ENCODE measurements at regions not wholly inside any gene's neighbourhood (a gene's known extent, or its start where the extent isn't known, plus 50 kb on each side); places are given as distances from the start of the nearest gene placed in this dataset.
"Not testable (repeated sequence)": the region's sequence is repeated elsewhere in the genome, so short reads cannot be mapped to it uniquely, and the experiment has no call there.

DNA sequence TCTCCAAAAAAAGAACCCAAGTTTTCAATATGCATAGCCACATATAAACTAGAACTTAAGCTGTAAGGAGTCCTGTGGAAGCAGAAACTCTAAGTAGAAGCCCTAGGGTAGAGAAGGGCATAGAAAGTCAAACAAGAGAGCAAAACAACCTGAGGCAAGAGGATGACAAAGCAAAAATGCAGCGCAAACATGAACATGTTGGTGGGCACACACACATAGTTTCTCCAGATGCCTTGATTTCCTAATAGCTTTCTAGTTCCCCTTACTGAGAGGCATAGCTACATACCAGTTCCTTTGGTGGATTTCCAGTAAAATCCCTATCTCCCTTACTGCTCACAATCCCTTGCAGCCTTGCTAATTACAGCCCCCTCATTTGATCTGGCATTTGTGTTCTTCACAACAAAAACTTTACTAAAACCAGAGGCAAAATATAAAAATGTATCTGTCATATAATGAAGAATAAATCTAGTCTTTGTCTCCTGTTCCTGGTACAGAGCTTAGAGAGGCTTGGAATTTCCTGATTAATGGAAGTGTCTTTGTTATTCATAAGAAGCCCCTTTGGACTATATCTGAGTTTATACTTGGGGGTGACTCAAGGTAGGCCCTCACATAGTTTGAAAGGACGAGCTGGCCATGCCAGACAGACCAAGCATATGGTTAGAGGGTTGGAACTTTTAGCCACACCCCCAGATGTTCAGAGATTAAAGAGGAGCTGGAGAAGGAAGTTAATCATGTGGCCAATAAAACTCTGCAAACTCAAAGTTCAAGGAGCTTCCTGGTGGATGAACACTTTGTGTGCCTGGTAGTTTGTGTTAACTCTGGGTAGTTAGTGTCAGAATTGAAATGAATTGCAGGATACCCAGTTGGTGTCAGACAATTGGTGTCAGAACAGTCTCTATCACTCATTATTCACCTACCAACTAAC, 52.7 kb upstream of the ZCCHC13 start:
- DNase-seq = no peak

DNA sequence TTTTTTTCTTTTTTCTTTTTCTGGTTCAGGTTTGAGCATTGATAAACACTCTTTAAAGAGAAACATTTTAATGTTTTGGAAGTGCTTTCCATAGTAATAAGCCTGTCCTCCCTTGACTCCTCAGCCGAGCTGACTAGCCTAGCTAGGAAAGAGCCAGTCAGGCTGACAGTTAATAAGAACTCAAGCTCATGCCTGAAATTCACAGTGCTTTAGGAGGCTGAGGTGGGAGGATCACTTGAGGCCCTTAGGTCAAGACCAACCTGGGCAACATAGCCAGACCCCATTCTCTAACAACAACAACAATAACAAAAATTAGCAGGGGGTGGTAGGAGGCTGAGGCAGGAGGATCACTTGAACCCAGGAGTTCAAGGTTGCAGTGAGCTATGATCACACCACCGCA, 53.4 kb upstream of the ZCCHC13 start:
- no peak for DNase-seq

DNA sequence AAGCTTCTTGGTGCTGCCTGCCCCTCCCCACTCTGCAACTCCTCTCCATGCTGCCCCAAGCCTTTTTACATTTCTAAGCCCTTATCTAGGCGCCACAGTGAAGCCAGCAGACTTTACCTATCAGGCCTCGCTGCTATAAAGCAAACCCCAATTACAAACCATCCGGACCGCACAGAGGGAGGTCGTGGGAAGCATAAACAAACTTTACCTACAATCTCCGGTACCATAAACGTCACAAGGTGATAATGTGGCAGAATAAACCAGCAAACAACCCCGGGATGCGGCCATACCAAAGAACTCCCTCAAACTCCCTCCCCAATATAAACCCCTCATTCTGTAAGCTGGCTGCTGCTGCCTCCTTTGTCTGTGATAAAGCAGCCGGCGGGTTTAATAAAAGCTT, 54.0 kb upstream of the ZCCHC13 start:
- no peak for DNase-seq

DNA sequence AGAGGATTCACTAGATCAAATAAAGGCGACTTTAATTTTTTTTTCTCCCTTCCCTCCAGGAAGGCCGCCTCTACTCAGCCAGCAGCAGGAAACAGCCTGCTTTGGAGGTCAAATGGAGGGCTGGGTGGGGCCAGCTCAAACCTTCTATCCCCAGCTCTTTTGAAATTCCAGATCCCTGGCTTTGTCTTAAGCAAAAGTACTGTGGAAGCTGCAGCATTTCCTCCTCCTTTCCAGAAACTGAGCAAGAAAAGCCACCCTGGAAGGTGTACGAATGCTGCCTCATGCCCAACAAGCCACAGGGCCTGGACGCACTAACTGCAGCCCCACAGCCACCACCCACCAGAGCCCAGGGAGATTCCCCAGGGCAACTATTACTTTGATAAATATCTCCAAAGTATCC, 55.1 kb upstream of the ZCCHC13 start:
- no peak for DNase-seq

DNA sequence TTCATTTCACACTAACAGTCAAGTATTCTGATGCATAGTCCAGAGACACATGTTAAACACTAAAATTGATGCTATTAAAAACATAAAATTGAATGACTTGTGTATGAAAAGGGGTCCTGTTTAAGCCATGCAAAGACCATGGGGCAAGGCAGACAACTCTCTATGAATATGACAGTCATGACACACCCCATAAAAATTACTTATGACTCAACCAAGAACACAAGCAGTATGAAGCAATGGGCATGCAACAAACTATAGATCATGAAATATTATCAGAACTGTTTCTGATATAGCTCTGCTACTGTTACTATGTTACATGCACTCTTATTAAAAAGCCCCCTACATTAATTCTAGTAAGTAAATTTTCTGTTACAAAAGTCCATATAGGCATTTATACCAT, 57.5 kb upstream of the ZCCHC13 start:
- no peak for DNase-seq

DNA sequence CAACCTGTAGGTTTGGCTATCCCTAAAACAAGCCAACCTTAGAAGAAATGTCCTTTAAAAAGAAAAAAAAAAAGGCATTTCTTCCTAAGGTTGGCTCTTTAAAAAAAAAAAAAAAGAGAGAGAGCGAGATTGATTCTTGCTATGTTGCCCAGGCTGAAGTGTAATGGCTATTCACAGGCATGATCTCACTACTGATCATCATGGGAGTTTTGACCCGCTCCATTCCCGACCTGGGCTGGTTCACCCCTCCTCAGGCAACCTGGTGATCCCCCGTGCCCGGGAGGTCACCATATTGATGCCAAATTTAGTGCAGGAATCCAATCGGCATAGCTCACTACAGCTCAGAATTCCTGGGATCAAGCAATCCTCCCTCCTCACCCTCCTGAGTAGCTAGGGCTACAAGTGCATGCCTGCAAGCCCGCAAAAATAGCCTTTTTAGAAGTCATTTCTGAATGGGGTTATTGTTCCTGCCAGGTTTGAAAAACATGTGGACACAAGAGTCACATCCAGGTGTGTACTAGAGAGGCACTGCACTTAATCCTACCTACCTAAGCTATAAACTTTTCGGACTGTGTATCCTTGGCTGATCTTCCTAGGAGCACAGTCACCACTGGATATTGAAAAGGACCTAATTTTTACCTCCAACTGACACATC, 61.4 kb upstream of the ZCCHC13 start:
- DNase-seq = no peak

DNA sequence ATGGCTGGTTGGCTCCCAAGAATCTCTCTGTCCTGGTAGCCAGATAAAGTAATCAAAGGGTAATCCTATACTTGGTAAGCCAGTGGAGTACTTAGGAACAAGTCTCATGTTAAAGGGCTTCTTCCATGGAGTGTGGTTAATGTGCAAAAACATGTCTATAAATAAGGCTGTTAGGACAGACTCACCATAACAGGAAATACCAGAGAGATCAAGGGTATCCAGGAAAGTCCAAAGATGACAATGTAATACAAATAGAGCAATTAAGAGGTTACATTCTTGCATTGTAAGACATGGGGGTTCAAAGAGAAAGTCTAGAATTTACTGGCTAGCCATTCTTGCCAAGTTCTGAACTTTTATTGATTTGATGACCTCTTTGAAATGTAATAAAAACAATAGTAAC, 61.9 kb upstream of the ZCCHC13 start:
- DNase-seq = no peak

DNA sequence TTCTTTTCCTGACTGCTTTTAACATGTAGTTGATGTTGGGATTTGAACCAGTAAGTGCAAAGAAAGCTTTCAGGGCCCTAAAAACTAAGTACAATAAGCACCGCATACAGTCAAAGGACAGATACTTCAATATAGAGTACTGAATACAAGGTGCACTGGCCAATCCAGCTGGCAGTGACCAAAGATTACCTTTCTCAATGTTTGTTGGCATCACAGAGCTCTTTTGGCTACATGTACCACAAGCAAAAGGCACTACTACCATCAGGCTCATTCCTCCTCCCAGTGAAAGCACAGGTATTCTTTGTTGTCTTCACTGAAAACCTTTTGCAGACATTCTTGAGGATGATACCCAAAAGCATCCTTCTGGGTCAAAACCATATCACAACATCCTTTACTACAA, 65.2 kb upstream of the ZCCHC13 start:
- no peak for DNase-seq

DNA sequence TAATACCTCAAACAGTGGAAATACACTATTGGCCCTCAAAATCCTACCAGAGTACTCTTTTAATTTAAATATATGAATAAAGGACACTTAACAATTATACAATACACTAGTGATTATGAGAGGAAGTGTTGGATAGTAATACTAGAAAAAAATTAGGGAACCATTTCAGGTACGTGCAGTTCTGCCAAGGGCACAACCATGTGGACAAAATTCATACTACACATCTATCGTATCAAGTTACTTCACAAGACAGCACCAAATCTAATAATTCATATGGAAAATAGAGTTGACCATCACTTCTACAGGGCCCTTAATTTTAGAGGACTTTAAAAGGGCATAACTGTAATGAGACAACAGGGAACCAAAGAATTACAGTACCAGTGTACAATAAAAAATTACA, 69.2 kb upstream of the ZCCHC13 start:
- DNase-seq = no peak

DNA sequence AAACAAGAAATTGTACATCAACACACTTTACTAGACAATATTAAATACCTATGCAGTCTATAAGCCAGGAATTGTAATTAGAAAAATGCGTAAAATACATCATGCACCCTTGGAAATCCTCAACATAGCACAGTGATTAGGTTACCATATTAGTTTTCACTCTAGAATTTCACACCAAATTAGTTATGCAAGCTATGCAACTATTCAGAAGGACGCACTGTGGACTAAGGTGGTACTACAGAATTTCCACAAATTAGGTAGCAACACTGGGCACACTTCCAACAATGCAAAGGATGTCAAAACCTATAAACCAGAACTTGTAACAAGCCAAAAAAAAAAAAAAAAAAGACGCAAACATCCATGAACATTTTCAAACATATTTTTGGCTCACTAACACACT, 71.1 kb upstream of the ZCCHC13 start:
- no peak for DNase-seq

DNA sequence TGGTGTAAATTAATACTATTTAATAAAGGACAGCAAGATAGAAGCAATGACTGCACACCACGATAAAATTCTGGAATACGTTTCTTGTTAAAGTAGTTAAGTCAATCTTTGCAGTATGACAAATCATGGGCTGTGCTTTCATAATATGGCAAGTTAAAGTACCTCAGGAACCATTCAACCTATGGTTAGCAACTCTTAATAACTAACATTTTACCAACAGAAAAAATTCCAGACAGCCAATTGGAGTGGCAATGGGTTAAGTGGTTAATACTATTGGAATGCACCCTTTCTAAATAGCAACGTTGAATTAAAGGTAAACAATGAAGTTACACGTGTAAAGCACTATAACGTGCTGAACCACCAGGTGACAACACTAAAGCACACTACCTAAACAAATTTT, 72.4 kb upstream of the ZCCHC13 start:
- no peak for DNase-seq

DNA sequence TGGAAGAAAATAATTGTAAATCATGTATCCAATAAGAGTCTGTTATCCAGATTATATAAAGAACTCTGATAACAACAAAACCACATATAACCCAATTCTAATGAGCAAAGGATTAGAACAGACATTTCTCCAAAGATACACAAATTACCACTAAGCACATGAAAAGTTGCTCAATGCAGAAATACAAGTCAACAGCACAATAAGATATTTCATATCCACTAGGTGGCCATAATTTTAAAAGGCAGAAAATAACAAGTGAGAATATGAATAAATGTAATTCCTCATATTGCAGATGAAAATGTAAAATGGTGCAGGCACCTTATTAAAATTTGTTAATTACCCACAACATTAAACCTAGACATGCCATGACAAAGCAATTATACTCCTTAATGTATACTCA, 73.9 kb upstream of the ZCCHC13 start:
- DNase-seq = no peak

DNA sequence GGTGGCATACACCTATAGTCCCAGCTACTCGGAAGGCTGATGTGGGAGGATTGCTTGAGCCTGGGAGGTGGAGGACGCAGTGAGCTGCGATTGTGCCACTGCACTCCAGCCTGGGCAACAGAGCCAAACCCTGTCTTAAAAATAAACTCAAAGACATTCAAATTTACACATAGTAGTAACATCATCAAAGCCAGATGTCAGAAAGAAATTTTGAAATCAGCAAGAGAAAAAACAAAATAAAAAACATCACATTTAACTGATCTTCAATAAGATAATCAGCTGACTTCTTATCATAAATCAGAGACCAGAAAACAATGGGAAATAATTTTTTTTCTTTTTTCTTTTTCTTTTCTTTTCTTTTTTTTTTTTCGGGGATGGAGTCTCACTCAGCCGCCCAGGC, 78.9 kb upstream of the ZCCHC13 start:
- no peak for DNase-seq

DNA sequence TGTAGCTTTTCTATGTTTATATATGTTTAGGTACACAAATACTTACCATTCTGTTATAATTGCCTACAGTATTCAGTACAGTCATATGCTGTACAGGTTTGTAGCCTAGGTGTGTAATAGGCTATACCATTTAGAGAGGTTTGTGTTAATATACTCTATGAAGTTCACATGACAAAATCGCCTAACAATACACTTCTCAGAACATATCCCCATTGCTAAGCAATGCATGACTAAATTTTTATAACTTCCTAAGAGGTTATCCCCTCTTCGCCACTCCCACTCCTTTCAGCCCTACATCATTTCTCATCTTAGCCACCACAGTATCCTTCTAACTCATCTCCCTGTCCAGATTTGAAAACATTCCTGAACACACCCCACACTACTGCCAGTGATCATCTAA, 83.7 kb upstream of the ZCCHC13 start:
- DNase-seq = no peak

DNA sequence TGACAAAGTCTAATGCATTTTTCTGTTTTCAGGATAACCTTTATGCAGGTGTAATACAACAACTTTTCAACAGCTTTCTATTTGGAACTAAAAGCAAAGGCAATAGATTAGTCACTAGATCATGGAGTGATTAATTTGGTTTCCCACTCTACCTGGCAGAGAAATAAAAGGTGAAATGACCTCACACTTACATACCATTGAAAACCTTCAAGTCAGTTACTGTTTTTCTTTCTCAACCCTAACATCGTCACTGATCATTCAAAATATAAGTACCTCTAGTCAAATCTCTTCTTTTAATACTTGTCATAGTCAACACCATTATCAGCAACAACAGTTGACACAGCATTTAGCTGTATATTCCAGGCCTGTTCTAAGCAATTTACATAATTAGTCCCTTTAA, 85.1 kb upstream of the ZCCHC13 start:
- DNase-seq = no peak

DNA sequence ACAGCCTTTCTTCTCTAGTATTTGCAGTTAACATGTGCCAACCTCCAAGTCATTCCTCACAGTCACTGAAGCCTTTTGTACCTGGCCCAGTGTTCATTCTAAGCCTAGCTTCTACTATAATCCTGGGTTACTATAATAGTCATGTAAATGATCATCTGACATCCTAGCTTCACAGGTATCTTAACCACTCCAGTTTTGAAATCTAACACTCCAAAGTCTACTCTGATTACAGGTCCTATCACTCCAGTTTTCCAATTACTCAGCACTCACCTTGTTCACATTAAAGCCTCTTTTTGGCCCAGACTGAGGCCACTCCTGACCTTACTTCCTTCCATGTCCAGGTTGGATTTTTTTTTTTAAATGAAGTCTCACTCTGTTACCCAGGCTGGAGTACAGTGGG, 87.6 kb upstream of the ZCCHC13 start:
- no peak for DNase-seq

DNA sequence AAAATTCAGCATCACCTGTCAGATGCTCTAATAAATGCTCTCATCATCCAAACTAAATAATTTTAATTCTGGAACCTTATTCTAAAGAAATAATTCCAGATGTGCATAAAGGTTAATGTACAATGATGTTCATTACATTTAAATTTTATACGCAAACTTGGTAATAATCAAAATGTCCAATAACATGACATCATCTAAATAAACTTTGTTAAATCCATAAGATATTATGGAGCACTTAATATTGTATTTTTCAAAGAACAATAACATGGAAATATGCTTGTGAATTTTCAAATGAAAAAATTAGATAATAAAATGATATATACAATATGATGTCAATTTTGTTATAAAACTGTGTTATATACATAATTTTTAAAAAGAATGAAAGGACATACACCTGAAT, 92.1 kb upstream of the ZCCHC13 start:
- DNase-seq = no peak

DNA sequence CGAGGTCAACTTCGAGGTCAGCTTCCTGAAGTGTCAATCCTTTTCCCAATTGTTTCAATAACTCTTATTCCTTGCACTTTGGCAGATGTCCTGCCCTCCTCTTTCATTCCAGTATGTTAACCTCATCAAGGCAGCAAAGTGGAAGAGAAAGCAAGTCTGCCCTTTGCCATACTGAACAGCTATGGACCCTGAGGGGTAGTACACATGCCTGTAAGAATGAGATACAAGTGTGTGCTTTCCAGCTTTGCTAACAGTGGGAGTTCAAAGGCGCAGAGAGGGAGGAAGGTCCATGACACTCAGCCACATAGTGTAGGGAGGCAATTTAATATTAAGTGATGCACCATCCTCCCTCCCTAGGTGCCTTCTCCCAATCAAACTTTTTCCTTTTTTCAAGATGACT, 96.4 kb upstream of the ZCCHC13 start:
- no peak for DNase-seq

DNA sequence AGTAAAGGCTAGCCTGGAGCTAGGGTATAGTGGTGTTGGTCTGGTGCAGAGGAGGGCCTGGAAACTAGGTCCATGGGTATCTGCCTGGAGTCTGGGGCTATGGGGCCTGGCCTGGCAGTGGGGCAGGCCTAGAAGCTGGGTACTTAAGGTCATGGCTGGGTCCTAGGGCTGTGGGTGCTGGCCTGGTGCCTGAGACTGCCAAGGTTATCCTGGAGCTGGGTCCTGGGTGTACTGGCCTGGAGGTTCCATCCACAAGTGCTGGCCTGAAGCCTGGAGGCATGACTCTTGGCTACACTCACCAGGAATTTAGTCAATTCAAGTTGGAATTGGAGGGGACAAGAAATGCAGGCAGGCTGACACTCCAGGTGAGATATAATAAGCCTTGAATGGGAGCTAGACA, 108.4 kb upstream of the ZCCHC13 start:
- DNase-seq = no peak

DNA sequence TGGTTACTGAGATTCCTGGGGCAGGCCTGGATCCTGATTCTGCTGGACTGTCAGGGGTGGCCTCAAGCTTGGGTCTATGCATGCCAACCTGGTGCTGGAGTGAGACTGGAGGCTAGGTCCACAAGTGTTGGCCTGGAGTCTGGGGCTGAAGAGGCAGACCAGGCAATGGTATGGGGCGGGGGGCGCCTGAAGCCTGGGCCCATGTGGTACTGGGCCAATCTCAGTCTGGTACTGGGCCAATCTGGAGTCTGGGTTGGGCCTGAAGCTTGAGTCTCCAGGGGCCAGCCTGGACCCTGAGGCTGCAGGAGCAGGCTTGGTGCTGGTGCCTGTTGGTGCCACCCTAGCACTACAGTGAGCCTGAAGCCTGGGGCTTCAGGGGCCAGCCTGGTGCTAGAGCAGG, 108.9 kb upstream of the ZCCHC13 start:
- no peak for DNase-seq

DNA sequence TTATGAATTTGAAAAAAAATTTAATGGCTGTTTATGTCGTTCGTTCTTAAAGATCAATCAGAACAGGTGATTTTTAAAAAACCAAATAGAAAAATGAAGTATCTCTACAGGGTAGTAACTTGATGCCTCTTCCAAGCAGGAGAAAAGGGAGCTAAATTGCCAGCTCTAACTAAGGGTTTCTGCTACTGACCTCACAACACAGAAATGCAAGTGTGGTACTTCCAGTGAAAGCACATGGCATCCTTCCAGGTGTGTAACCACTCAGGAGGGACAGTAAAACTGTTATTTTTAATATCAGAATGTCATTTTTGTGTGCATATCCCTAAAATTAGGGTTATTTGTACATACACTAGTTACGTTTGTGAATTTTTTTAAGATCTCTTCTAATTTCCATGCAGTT, 116.8 kb upstream of the ZCCHC13 start:
- DNase-seq = no peak

DNA sequence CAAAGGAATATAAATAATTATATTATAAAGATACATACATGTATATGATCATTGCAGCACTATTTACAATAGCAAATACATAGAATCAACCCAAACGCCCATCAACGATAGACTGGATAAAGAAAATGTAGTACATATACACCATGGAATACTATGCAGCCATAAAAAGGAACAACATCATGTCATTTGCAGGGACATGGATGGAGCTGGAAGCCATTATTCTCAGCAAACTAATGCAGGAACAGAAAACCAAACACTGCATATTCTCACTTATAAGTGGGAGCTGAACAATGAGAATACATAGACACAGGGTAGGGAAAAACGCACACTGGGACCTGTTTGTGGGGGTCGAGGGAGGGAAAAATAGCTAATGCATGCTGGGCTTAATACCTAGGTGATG, 120.9 kb upstream of the ZCCHC13 start:
- DNase-seq = not testable (repeated sequence)

DNA sequence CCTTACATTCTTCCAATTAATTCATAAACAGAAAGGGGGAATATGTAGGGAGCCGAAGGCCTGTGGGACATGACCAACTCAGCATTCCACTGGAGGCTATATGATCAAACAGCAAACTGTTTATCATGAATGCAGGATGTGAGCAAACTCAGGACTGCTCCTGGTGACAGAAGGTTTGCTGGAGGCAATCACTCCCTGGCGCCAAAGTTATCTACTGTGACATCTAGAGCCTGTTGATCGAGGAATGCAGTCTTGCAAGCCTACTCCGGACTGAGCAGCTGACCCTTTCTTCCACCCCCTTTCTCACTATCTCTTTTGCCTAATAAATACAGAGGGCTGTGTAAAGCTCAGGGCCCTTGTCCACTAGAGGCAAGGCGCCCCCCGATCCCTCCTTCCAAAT, 122.0 kb upstream of the ZCCHC13 start:
- DNase-seq = not testable (repeated sequence)

DNA sequence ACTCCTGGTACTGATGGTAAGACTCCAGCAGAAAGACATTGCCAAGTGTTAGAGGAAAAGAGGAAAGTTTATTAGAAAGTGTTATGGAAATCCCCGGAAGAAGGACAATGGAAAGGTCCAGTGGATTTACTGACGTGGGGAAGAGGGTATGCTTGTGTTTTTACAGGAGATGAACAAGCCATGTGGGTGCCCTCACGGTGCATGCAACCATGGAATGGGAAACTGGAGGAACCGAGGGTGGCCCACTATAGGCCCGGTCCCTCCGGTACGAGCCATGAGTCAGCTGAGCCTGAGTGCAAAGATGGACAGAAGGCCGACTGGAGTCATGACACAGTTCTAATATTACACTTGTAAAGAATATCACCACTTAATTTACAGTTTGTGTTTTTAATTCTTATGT, 123.3 kb upstream of the ZCCHC13 start:
- DNase-seq = no peak

DNA sequence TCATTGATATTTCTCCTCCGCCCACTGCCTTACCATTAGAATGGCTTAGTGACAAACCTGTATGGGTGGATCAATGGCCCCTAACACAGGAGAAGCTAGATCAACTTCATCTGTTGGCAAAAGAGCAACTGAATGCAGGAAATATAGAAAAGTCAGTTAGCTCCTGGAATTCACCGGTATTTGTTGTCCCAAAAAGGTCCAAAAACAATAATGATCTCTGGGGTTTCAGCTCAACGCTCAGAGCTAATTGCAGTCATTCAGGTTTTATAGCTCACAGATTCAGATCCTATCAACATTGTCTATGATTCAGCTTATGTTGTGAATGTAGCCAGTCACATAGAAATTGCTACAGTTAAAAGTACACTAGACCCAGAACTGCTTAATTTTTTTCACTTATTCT, 124.0 kb upstream of the ZCCHC13 start:
- no peak for DNase-seq
